ENCODE measurements at regions not wholly inside any gene's neighbourhood (a gene's known extent, or its start where the extent isn't known, plus 50 kb on each side); places are given as distances from the start of the nearest gene placed in this dataset.
"Not testable (repeated sequence)": the region's sequence is repeated elsewhere in the genome, so short reads cannot be mapped to it uniquely, and the experiment has no call there.

DNA sequence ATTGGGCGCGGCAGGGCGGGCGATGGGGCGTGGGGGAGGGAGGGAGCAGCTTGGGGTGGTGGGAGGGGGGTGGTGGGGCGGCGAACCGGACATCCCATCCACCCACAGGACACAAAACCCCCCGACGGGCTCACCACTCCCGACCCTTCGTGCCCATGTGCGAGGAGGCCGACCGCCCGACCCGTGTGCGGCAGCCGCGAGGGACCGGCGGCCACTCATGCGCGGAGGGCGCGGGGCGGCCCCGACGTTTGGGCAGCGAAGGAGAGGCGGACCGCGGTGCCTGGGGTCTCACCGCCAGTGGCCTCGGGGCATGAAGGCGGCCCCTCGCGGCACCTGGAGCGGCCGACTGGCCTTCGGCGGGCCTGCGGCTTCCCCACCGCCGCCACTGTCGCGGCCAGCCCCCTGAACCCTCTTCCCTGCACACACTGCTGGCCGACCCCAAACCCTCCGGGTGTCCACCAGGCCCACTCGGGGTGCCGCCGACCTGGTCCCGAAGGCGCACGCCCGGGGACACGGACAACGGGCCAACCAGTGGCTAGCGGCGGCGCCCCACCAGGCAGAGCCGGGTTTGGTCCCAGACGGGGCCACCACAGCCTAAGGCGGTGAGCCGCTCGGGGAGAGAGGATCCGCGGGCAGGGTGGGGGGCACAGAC lies 94.6 kb upstream of the ANKRD30BL start:
- no peak overlapping the region for H3K4me3 ChIP-seq (ENCODE audit: control insufficient read depth in 1 of 7, extremely low read depth in 1 of 7, insufficient read depth in 4 of 7, low read depth in 2 of 7, low read length in 6 of 7)
- H3K27ac ChIP-seq (ENCODE audit: insufficient read depth in 1 of 2, low read depth in 1 of 2, low read length in 2 of 2, poor library complexity in 1 of 2, severe bottlenecking in 2 of 2) = no peak overlapping the region
- ChIA-PET POLR2A (no interaction called here), CTCF (no interaction called here)
- H3K36me3 ChIP-seq (ENCODE audit: control insufficient read depth in 4 of 4, insufficient read depth in 4 of 4, low read length in 3 of 4) = no peaks in the 10 kb centered on the region
- peaks cover 0 to 43% (median 6%) of the 10 kb centered on the region in 5 experiments for H3K27me3 ChIP-seq (replicated peaks in 2 of 5; ENCODE audit: control insufficient read depth in 4 of 5, insufficient read depth in 5 of 5, low read length in 4 of 5)
- H3K9me3 ChIP-seq (ENCODE audit: control extremely low read depth in 1 of 5, control insufficient read depth in 4 of 5, insufficient read depth in 2 of 5, low read depth in 1 of 5, low read length in 4 of 5) = peaks cover 0 to 10% (median 7%) of the 10 kb centered on the region in 5 experiments
- H3K4me1 ChIP-seq (ENCODE audit: control extremely low read depth in 1 of 4, control insufficient read depth in 4 of 4, insufficient read depth in 4 of 4, low read length in 3 of 4) = peaks cover 0 to 10% (median 5%) of the 10 kb centered on the region in 4 experiments
- 33% methylated on average over 53 of the region's 68 CpGs for WGBS (ENCODE audit: insufficient coverage)
- no peak for DNase-seq

DNA sequence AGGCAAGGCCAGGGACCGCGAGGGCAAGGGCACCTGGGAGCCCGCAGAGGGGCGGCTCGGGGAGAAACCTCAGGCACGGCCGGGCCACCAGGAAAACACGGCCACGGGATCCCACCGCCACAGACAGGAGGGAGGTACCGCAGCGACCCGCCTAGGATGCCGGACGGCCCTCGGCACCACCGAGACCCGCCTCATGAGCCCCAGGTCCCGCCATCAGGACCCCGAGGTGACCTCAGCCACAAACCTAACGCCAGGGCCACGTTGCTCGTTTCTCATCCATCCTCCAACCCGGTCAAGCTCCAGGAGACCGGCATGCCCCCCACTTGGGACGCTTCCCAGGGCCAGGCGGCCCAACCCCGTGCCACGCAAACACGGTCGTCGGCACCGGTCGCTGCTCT lies 95.2 kb upstream of the ANKRD30BL start:
- 9% methylated on average over 24 of the region's 34 CpGs for WGBS (ENCODE audit: insufficient coverage)
- DNase-seq; H3K27ac ChIP-seq (ENCODE audit: insufficient read depth in 1 of 2, low read depth in 1 of 2, low read length in 2 of 2, poor library complexity in 1 of 2, severe bottlenecking in 2 of 2); H3K36me3 ChIP-seq (ENCODE audit: control insufficient read depth in 4 of 4, insufficient read depth in 4 of 4, low read length in 3 of 4); POLR2A ChIA-PET; CTCF ChIA-PET: not testable (repeated sequence)
- Histone ChIP-seq H3K9me3 (ENCODE audit: control extremely low read depth in 1 of 5, control insufficient read depth in 4 of 5, insufficient read depth in 2 of 5, low read depth in 1 of 5, low read length in 4 of 5) (peaks cover 0 to 10% (median 7%) of the 10 kb centered on the region in 5 experiments), H3K4me1 (ENCODE audit: control extremely low read depth in 1 of 4, control insufficient read depth in 4 of 4, insufficient read depth in 4 of 4, low read length in 3 of 4) (peaks cover 0 to 10% (median 5%) of the 10 kb centered on the region in 4 experiments), H3K4me3 (ENCODE audit: control insufficient read depth in 1 of 7, extremely low read depth in 1 of 7, insufficient read depth in 4 of 7, low read depth in 2 of 7, low read length in 6 of 7) (peak overlapping the region in 4 of 7 experiments; percentile 6 to 57 (median 21)), H3K27me3 (replicated peaks in 2 of 5; ENCODE audit: control insufficient read depth in 4 of 5, insufficient read depth in 5 of 5, low read length in 4 of 5) (peaks cover 0 to 43% (median 6%) of the 10 kb centered on the region in 5 experiments)

GRCh38 chr2:132257301-132258171 lies 95.8 kb upstream of the ANKRD30BL start:
- H3K9me3 ChIP-seq (ENCODE audit: control extremely low read depth in 1 of 5, control insufficient read depth in 4 of 5, insufficient read depth in 2 of 5, low read depth in 1 of 5, low read length in 4 of 5) = peaks cover 0 to 10% (median 7%) of the 10 kb centered on the region in 5 experiments
- H3K4me3 ChIP-seq (ENCODE audit: control insufficient read depth in 1 of 7, extremely low read depth in 1 of 7, insufficient read depth in 4 of 7, low read depth in 2 of 7, low read length in 6 of 7) = peak overlapping the region in 6 of 7 experiments; percentile 6 to 57 (median 22)
- DNase-seq = peak in 2 of 3 donors; percentile 28 to 34
- 6% methylated on average over 33 of the region's 79 CpGs for WGBS (ENCODE audit: insufficient coverage)
- H3K36me3 ChIP-seq (ENCODE audit: control insufficient read depth in 4 of 4, insufficient read depth in 4 of 4, low read length in 3 of 4); POLR2A ChIA-PET; CTCF ChIA-PET; H3K27ac ChIP-seq (ENCODE audit: insufficient read depth in 1 of 2, low read depth in 1 of 2, low read length in 2 of 2, poor library complexity in 1 of 2, severe bottlenecking in 2 of 2): not testable (repeated sequence)
- peaks cover 0 to 43% (median 6%) of the 10 kb centered on the region in 5 experiments for H3K27me3 ChIP-seq (replicated peaks in 2 of 5; ENCODE audit: control insufficient read depth in 4 of 5, insufficient read depth in 5 of 5, low read length in 4 of 5)
- peaks cover 0 to 10% (median 5%) of the 10 kb centered on the region in 4 experiments for H3K4me1 ChIP-seq (ENCODE audit: control extremely low read depth in 1 of 4, control insufficient read depth in 4 of 4, insufficient read depth in 4 of 4, low read length in 3 of 4)

DNA sequence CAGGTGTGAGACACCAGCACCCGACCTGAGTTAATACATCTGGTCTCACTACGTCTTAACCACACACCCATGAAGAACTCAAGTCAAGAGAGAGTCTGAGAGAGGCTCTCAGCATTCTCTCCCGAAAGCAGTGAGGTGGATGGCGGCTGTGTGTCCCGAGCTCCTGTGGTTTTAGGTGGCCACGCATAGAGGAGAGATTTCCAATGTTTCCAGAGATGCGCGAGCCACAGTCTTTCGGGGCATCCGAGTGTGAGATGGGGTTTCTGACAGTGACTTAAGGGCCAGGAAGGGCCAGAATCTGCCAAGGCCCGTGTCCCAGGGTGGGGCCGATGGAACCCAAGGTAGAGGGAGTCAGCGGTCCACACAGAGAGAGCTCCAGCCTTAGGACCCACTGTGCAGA lies 97.5 kb upstream of the ANKRD30BL start:
- H3K36me3 ChIP-seq (ENCODE audit: control insufficient read depth in 4 of 4, insufficient read depth in 4 of 4, low read length in 3 of 4); H3K27ac ChIP-seq (ENCODE audit: insufficient read depth in 1 of 2, low read depth in 1 of 2, low read length in 2 of 2, poor library complexity in 1 of 2, severe bottlenecking in 2 of 2); CTCF ChIA-PET; H3K4me3 ChIP-seq (ENCODE audit: control insufficient read depth in 1 of 7, extremely low read depth in 1 of 7, insufficient read depth in 4 of 7, low read depth in 2 of 7, low read length in 6 of 7); POLR2A ChIA-PET; DNase-seq; H3K9me3 ChIP-seq (ENCODE audit: control extremely low read depth in 1 of 5, control insufficient read depth in 4 of 5, insufficient read depth in 2 of 5, low read depth in 1 of 5, low read length in 4 of 5): not testable (repeated sequence)
- Histone ChIP-seq H3K4me1 (ENCODE audit: control extremely low read depth in 1 of 4, control insufficient read depth in 4 of 4, insufficient read depth in 4 of 4, low read length in 3 of 4) (peaks cover 0 to 10% (median 5%) of the 10 kb centered on the region in 4 experiments), H3K27me3 (replicated peaks in 2 of 5; ENCODE audit: control insufficient read depth in 4 of 5, insufficient read depth in 5 of 5, low read length in 4 of 5) (peaks cover 0 to 43% (median 6%) of the 10 kb centered on the region in 5 experiments)
- 100% methylated on average over 10 of the region's 13 CpGs for WGBS (ENCODE audit: insufficient coverage)

DNA sequence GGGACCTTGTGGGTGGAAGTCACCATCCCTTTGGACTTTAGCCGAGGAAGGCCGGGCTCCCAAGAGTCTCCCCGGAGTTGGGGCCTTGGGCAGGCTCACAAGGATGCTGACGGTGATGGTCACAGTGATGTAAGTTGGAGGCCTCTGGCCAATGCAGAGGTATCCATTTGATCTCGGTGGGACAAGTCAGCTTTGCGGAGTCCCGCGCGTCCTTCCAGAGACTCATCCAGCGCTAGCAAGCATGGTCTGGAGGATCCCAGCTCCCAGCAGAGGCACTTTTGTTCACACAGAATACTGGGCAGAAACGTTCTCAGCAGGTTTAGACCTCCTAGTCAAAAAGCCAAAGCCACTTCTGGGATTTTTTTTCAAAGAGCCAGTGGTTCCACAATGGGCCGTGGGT lies 103.8 kb upstream of the ANKRD30BL start:
- H3K4me3 ChIP-seq (ENCODE audit: control insufficient read depth in 1 of 7, extremely low read depth in 1 of 7, insufficient read depth in 4 of 7, low read depth in 2 of 7, low read length in 6 of 7); CTCF ChIA-PET; H3K36me3 ChIP-seq (ENCODE audit: control insufficient read depth in 4 of 4, insufficient read depth in 4 of 4, low read length in 3 of 4); POLR2A ChIA-PET; H3K27ac ChIP-seq (ENCODE audit: insufficient read depth in 1 of 2, low read depth in 1 of 2, low read length in 2 of 2, poor library complexity in 1 of 2, severe bottlenecking in 2 of 2); DNase-seq; H3K9me3 ChIP-seq (ENCODE audit: control extremely low read depth in 1 of 5, control insufficient read depth in 4 of 5, insufficient read depth in 2 of 5, low read depth in 1 of 5, low read length in 4 of 5); H3K4me1 ChIP-seq (ENCODE audit: control extremely low read depth in 1 of 4, control insufficient read depth in 4 of 4, insufficient read depth in 4 of 4, low read length in 3 of 4): not testable (repeated sequence)
- WGBS (ENCODE audit: insufficient coverage) = 97% methylated on average over 9 of the region's 12 CpGs
- peaks cover 0 to 37% (median 5%) of the 10 kb centered on the region in 5 experiments for H3K27me3 ChIP-seq (replicated peaks in 2 of 5; ENCODE audit: control insufficient read depth in 4 of 5, insufficient read depth in 5 of 5, low read length in 4 of 5)

- Histone ChIP-seq H3K4me3 (ENCODE audit: control insufficient read depth in 1 of 7, extremely low read depth in 1 of 7, insufficient read depth in 4 of 7, low read depth in 2 of 7, low read length in 6 of 7) (no peak overlapping the region), H3K9me3 (ENCODE audit: control extremely low read depth in 1 of 5, control insufficient read depth in 4 of 5, insufficient read depth in 2 of 5, low read depth in 1 of 5, low read length in 4 of 5) (no peaks in the 10 kb centered on the region), H3K27ac (ENCODE audit: insufficient read depth in 1 of 2, low read depth in 1 of 2, low read length in 2 of 2, poor library complexity in 1 of 2, severe bottlenecking in 2 of 2) (no peak overlapping the region), H3K27me3 (replicated peaks in 2 of 5; ENCODE audit: control insufficient read depth in 4 of 5, insufficient read depth in 5 of 5, low read length in 4 of 5) (peaks cover 0 to 40% (median 5%) of the 10 kb centered on the region in 5 experiments), H3K4me1 (ENCODE audit: control extremely low read depth in 1 of 4, control insufficient read depth in 4 of 4, insufficient read depth in 4 of 4, low read length in 3 of 4) (peaks cover 0 to 9% (median 4%) of the 10 kb centered on the region in 4 experiments), H3K36me3 (ENCODE audit: control insufficient read depth in 4 of 4, insufficient read depth in 4 of 4, low read length in 3 of 4) (no peaks in the 10 kb centered on the region)
- ChIA-PET CTCF (no interaction called here), POLR2A (no interaction called here)
- 83% methylated on average over 1 of the region's 1 CpG for WGBS (ENCODE audit: insufficient coverage)
- DNase-seq = no peak
These were observed 105.3 kb upstream of the ANKRD30BL start for GRCh38 chr2:132267105-132267497.

Measured in common myeloid progenitor, CD34-positive (primary cell).